HEK293 (cell line): ENCODE measurements at regions not wholly inside any gene's neighbourhood (a gene's known extent, or its start where the extent isn't known, plus 50 kb on each side); places are given as distances from the start of the nearest gene placed in this dataset.

Source experiments
- CTCF ChIP-seq: fragments of 450-650 bp; formaldehyde crosslinking; IDR thresholded peaks from 2 replicates; pipeline ENCODE4 v1.5.1; 2016; ENCODE audit warnings: missing biosample characterization, missing genetic modification characterization
- ZBTB7A ChIP-seq: fragments of 450-650 bp; formaldehyde crosslinking; IDR thresholded peaks from 2 replicates; pipeline ENCODE4 v1.5.1; 2016; ENCODE audit warnings: low read depth, missing biosample characterization, missing genetic modification characterization
- ZNF211 ChIP-seq: fragments of 450-650 bp; formaldehyde crosslinking; IDR thresholded peaks from 2 replicates; pipeline ENCODE4 v1.5.1; 2016; ENCODE audit warnings: low read depth, missing biosample characterization, missing genetic modification characterization
- ZNF24 ChIP-seq: fragments of 450-650 bp; formaldehyde crosslinking; IDR thresholded peaks from 2 replicates; pipeline ENCODE4 v1.5.1; 2016; ENCODE audit warnings: missing biosample characterization, missing genetic modification characterization
- ZNF311 ChIP-seq: fragments of 450-650 bp; formaldehyde crosslinking; IDR thresholded peaks from 2 replicates; pipeline ENCODE4 v1.5.1; 2017; ENCODE audit warnings: missing biosample characterization, missing genetic modification characterization, borderline replicate concordance
- ZNF416 ChIP-seq: fragments of 450-650 bp; formaldehyde crosslinking; IDR thresholded peaks from 2 replicates; pipeline ENCODE4 v1.5.1; 2016; ENCODE audit warnings: missing biosample characterization, missing genetic modification characterization
- ZNF561 ChIP-seq: fragments of 450-650 bp; IDR thresholded peaks from 2 replicates; pipeline ENCODE4 v1.5.1; 2018; ENCODE audit warnings: missing biosample characterization, missing genetic modification characterization, borderline replicate concordance
- ZNF837 ChIP-seq: fragments of 450-650 bp; formaldehyde crosslinking; IDR thresholded peaks from 2 replicates; pipeline ENCODE4 v1.5.1; 2016; ENCODE audit warnings: missing biosample characterization, missing genetic modification characterization
- TF ChIP-seq, protein P1 (sequence below): fragments of 450-650 bp; formaldehyde crosslinking; conservative IDR thresholded peaks from 2 replicates; pipeline ENCODE4 v1.5.1; 2016; ENCODE audit warnings: low read depth, missing biosample characterization, missing genetic modification characterization

DNA sequence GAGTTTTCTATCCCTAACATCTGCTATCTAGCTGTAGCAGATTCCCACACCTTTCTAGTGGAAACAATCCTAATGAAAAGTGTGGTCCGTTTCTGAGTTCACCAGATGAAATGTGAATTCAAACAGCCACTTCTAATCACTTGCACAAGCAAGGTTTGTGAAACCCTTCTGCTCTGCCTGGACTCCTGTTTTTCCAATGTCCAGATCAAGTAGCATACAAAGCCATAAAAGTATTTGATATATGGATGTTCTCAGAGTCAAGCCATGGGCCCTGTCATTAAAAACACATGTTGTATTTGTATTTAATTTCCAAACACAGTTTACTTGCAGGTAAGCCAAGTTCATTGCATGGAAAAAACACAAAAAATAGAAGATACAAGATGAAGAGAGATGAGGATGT lies 570.4 kb downstream of the NR2F1-AS1 start:
- TF ChIP-seq CTCF (tag by site-specific recombination): no peak
- no peak for TF ChIP-seq ZNF837
- TF ChIP-seq ZNF416: no peak
- no peak for TF ChIP-seq ZNF24 (tag by site-specific recombination)
- no peak for TF ChIP-seq ZNF561 (tag by site-specific recombination)
- TF ChIP-seq, protein P1, sequence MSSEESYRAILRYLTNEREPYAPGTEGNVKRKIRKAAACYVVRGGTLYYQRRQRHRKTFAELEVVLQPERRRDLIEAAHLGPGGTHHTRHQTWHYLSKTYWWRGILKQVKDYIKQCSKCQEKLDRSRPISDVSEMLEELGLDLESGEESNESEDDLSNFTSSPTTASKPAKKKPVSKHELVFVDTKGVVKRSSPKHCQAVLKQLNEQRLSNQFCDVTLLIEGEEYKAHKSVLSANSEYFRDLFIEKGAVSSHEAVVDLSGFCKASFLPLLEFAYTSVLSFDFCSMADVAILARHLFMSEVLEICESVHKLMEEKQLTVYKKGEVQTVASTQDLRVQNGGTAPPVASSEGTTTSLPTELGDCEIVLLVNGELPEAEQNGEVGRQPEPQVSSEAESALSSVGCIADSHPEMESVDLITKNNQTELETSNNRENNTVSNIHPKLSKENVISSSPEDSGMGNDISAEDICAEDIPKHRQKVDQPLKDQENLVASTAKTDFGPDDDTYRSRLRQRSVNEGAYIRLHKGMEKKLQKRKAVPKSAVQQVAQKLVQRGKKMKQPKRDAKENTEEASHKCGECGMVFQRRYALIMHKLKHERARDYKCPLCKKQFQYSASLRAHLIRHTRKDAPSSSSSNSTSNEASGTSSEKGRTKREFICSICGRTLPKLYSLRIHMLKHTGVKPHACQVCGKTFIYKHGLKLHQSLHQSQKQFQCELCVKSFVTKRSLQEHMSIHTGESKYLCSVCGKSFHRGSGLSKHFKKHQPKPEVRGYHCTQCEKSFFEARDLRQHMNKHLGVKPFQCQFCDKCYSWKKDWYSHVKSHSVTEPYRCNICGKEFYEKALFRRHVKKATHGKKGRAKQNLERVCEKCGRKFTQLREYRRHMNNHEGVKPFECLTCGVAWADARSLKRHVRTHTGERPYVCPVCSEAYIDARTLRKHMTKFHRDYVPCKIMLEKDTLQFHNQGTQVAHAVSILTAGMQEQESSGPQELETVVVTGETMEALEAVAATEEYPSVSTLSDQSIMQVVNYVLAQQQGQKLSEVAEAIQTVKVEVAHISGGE (tag by site-specific recombination): no peak
- no peak for TF ChIP-seq ZNF311
- TF ChIP-seq ZNF211 (tag by site-specific recombination): no peak
- no peak for TF ChIP-seq ZBTB7A (tag by site-specific recombination)
